HepG2 (cell line): ENCODE measurements at regions not wholly inside any gene's neighbourhood (a gene's known extent, or its start where the extent isn't known, plus 50 kb on each side); places are given as distances from the start of the nearest gene placed in this dataset.

Experiments
- ARID4A ChIP-seq: sonication (generic); formaldehyde crosslinking; IDR thresholded peaks from 2 replicates; pipeline ENCODE4 v1.5.0; 2020; ENCODE audit warnings: mild to moderate bottlenecking, missing genetic modification reagents, borderline replicate concordance
- BRD4 ChIP-seq: sonication (generic); formaldehyde crosslinking; IDR thresholded peaks from 2 replicates; pipeline ENCODE4 v1.4.0; 2020; ENCODE audit warnings: missing genetic modification reagents
- CTCF ChIP-seq: sonication (generic); formaldehyde crosslinking; IDR thresholded peaks from 2 replicates; pipeline ENCODE4 v1.5.0; 2020; ENCODE audit warnings: mild to moderate bottlenecking, missing genetic modification reagents, moderate library complexity
- DNMT1 ChIP-seq: sonication (generic); formaldehyde crosslinking; IDR thresholded peaks from 2 replicates; pipeline ENCODE4 v1.5.1; 2020; ENCODE audit warnings: mild to moderate bottlenecking, missing genetic modification reagents
- ETS1 ChIP-seq: sonication (generic); formaldehyde crosslinking; IDR thresholded peaks from 2 replicates; pipeline ENCODE4 v1.4.0; 2020; ENCODE audit warnings: missing genetic modification reagents
- KLF6 ChIP-seq: IDR thresholded peaks from 2 replicates; pipeline ENCODE4 v1.8.0; 2016; ENCODE audit warnings: missing biosample characterization, missing genetic modification reagents
- RNF2 ChIP-seq: fragments of 450-650 bp; conservative IDR thresholded peaks from 2 replicates; pipeline ENCODE4 v1.6.1; 2016; ENCODE audit warnings: low read depth

GRCh38 chrX:1031521-1032430, 180.7 kb downstream of the CRLF2 start:
- TF ChIP-seq BRD4 (CRISPR knock-in tag) (no peak), RNF2 (no peak), DNMT1 (CRISPR knock-in tag) (no peak), ARID4A (CRISPR knock-in tag) (no peak), CTCF (CRISPR knock-in tag) (no peak), KLF6 (CRISPR knock-in tag) (no peak), ETS1 (CRISPR knock-in tag) (no peak)
